ENCODE measurements at regions not wholly inside any gene's neighbourhood (a gene's known extent, or its start where the extent isn't known, plus 50 kb on each side); places are given as distances from the start of the nearest gene placed in this dataset.

DNA sequence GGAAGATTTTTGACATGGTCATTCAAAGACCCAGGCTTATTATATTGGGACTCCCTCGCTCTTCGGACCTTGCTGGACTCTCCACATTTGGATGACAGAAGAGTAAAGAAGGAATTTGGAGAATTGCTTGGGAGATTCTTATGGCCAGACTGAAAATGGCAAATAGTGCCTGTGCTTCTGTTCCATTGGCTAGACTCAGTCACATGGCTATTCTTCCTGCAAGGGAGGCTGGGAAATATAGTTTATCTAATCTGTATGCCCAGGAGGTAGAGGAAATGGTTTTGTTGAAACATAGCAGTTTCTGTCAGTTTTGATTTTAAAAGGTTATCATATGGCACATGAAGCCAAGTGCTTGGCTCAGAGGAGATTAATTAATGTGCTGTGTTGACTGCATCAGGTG, 286.6 kb upstream of the JAG1 start:
- TF ChIP-seq, protein P1, sequence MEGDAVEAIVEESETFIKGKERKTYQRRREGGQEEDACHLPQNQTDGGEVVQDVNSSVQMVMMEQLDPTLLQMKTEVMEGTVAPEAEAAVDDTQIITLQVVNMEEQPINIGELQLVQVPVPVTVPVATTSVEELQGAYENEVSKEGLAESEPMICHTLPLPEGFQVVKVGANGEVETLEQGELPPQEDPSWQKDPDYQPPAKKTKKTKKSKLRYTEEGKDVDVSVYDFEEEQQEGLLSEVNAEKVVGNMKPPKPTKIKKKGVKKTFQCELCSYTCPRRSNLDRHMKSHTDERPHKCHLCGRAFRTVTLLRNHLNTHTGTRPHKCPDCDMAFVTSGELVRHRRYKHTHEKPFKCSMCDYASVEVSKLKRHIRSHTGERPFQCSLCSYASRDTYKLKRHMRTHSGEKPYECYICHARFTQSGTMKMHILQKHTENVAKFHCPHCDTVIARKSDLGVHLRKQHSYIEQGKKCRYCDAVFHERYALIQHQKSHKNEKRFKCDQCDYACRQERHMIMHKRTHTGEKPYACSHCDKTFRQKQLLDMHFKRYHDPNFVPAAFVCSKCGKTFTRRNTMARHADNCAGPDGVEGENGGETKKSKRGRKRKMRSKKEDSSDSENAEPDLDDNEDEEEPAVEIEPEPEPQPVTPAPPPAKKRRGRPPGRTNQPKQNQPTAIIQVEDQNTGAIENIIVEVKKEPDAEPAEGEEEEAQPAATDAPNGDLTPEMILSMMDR (IDR thresholded peaks at IDR 0.05): no peak
- no peaks in the 10 kb centered on the region for H3K4me1 ChIP-seq (ENCODE audit: control insufficient read depth in 1 of 2, insufficient read depth in 1 of 2, low read depth in 1 of 2, low read length in 1 of 2)
- H3K4me3 ChIP-seq (ENCODE audit: low read depth in 1 of 2, low read length in 1 of 2): no peak overlapping the region

DNA sequence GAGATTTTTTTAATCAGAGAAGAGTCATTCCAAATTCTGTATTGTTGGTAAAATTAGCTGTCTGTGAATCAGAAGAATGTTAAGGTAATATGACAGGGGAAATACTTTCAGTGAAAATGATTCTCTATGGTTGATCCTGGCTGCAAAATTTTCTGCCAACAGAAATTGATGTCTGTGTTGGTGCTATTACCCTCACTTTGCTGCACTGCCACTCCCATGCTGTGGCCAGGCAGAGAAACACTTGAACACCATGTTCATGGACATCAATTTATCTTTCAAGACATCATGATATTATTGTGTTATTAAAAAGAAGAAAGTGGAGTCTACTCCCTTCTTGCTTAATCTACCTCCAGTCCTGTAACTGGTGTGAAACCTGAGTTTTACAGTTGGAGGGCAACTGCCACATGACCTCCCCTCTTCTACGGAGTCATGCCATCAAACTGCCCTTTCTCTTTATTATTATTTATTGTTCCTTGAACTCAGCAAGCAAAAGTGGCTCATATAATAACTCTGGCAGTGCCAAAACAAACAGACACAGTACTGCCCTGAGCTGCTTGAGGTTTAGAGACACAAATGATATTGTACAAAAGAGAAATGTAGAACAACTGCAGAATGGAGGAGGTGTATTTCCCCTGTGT, 288.0 kb upstream of the JAG1 start:
- Histone ChIP-seq H3K4me1 (ENCODE audit: control insufficient read depth in 1 of 2, insufficient read depth in 1 of 2, low read depth in 1 of 2, low read length in 1 of 2) (no peaks in the 10 kb centered on the region), H3K36me3 (no peaks in the 10 kb centered on the region), H3K27ac (no peak overlapping the region), H3K9me3 (no peaks in the 10 kb centered on the region), H3K4me3 (ENCODE audit: low read depth in 1 of 2, low read length in 1 of 2) (no peak overlapping the region), H3K27me3 (no peaks in the 10 kb centered on the region)
- TF ChIP-seq, protein P1 (IDR thresholded peaks at IDR 0.05): no peak

More for the DNA sequence above, 286.6 kb upstream of the JAG1 start:
- Histone ChIP-seq H3K36me3 (no peaks in the 10 kb centered on the region), H3K27ac (no peak overlapping the region), H3K9me3 (no peaks in the 10 kb centered on the region), H3K27me3 (no peaks in the 10 kb centered on the region)

DNA sequence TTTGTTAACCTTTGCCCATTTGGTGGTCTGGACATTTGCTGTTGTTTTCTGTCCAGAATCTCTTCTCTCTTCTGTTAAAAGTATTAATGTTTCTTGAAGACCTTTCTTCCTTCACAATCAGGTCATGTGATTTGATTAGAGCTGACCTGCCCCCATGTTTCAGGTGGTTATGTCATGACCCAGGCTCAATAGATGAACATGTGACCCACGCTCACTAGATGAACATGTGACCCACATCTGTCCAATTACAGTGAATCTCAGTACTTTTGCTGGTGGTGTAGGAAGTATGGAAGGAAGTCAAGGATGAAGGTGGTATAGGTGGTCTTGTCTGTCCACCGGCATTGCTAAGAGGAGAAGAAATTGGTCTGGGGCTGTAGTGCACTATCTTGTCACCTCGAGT, 289.1 kb upstream of the JAG1 start:
- Histone ChIP-seq H3K27me3 (no peaks in the 10 kb centered on the region), H3K36me3 (no peaks in the 10 kb centered on the region), H3K9me3 (no peaks in the 10 kb centered on the region), H3K4me3 (ENCODE audit: low read depth in 1 of 2, low read length in 1 of 2) (no peak overlapping the region), H3K4me1 (ENCODE audit: control insufficient read depth in 1 of 2, insufficient read depth in 1 of 2, low read depth in 1 of 2, low read length in 1 of 2) (no peaks in the 10 kb centered on the region), H3K27ac (no peak overlapping the region)
- TF ChIP-seq, protein P1 (IDR thresholded peaks at IDR 0.05): no peak

DNA sequence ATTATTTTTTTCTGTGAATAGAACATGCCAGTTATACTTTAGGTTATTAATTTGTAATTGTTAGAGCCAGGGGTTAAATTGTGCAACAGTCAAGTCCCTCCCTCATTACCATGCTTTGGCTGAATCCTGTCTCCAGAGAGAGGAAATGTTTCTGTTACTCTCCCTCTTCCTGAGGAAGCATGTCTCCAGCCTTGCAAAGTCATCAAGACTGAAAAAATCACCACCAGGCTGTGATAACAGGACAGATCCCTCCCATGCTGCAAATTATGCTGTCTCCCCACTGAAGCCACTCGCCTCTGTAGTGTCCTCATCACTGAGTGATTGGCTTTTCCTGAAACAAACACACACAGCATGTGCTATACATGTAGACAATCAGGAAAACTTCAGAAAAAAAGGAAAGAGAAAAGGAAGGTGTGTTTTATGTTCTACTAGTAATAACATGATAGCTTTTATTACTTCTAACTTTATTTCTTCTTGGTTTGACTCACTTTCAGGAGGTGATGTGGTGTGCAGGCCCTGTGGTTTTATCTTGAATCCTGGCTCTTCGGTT, 290.0 kb upstream of the JAG1 start:
- no peaks in the 10 kb centered on the region for H3K4me1 ChIP-seq (ENCODE audit: control insufficient read depth in 1 of 2, insufficient read depth in 1 of 2, low read depth in 1 of 2, low read length in 1 of 2)
- no peak overlapping the region for H3K27ac ChIP-seq
- no peak overlapping the region for H3K4me3 ChIP-seq (ENCODE audit: low read depth in 1 of 2, low read length in 1 of 2)
- no peaks in the 10 kb centered on the region for H3K36me3 ChIP-seq
- TF ChIP-seq, protein P1 (IDR thresholded peaks at IDR 0.05): no peak
- no peaks in the 10 kb centered on the region for H3K9me3 ChIP-seq
- no peaks in the 10 kb centered on the region for H3K27me3 ChIP-seq

DNA sequence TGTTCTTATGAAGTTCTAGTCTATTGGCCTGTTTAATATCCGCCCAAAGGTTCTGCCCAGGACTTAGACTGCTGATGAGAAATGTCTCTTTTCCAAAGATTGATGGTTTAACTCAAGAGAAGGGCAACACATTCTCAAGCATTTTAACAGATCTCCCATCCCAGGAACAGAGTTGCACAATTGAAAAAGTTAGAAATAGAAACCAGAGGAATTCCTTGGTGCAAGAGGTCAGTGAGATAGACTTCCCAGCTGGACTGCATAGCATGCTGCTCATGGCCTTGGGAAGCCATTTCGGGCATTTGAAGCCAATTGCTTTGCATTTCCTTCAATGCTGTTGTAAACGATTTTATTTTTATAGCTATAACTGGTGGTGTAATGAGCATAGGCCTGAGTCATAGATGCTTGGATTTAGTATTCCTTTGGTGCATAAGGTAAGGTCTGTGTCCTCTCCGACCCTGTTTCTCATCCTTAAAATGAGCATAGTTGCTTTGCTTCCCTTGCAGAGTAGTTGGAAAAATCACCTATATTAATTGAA, 292.2 kb upstream of the JAG1 start:
- TF ChIP-seq, protein P1 (IDR thresholded peaks at IDR 0.05): no peak
- H3K4me1 ChIP-seq (ENCODE audit: control insufficient read depth in 1 of 2, insufficient read depth in 1 of 2, low read depth in 1 of 2, low read length in 1 of 2): no peaks in the 10 kb centered on the region
- H3K27ac ChIP-seq: no peak overlapping the region
- H3K27me3 ChIP-seq: no peaks in the 10 kb centered on the region
- H3K36me3 ChIP-seq: no peaks in the 10 kb centered on the region
- no peaks in the 10 kb centered on the region for H3K9me3 ChIP-seq
- no peak overlapping the region for H3K4me3 ChIP-seq (ENCODE audit: low read depth in 1 of 2, low read length in 1 of 2)
